Psoas muscle (tissue), 7 donors: ENCODE measurements at regions not wholly inside any gene's neighbourhood (a gene's known extent, or its start where the extent isn't known, plus 50 kb on each side); places are given as distances from the start of the nearest gene placed in this dataset.

Experiments
- ATAC-seq, 4 donors: fragments of 200-7000 bp; cut with Tn5 transposase; one replicate each; pipeline ENCODE4 v1.9.1; 2020; ENCODE audit warnings: moderate library complexity in 3 of 4, mild to moderate bottlenecking in 2 of 4
- DNase-seq, 2 donors: peaks; one replicate each; pipeline ENCODE4 v3.0.0-alpha.2; 2020
- H3K27ac ChIP-seq: fragments of 200-600 bp; one replicate; pipeline ENCODE4 v1.8.0; 2022
- H3K27me3 ChIP-seq, 3 donors: fragments of 200-600 bp in 1 of 3; one replicate each; pipeline versions ENCODE4 v1.6.1 to v1.8.0; 2013 to 2022; ENCODE audit warnings: low read length in 2 of 3, mild to moderate bottlenecking in 2 of 3, moderate library complexity in 1 of 3; ENCODE audit not compliant: insufficient read depth in 3 of 3
- H3K36me3 ChIP-seq, 2 donors: fragments of 200-600 bp in 1 of 2; one replicate each; pipeline versions ENCODE4 v1.6.1 to v1.8.0; 2013 to 2022; ENCODE audit warnings: low read depth in 1 of 2, mild to moderate bottlenecking in 1 of 2, moderate library complexity in 1 of 2; ENCODE audit not compliant: insufficient read depth in 1 of 2
- H3K4me1 ChIP-seq: fragments of 200-600 bp; one replicate; pipeline ENCODE4 v1.8.0; 2022
- H3K4me3 ChIP-seq: fragments of 200-600 bp; one replicate; pipeline ENCODE4 v1.8.0; 2022; ENCODE audit warnings: mild to moderate bottlenecking
- H3K9me3 ChIP-seq: fragments of 200-600 bp; one replicate; pipeline ENCODE4 v1.8.0; 2022
- CTCF ChIP-seq: fragments of 200-600 bp; IDR thresholded peaks from one replicate; pipeline ENCODE4 v1.8.0; 2022; ENCODE audit warnings: antibody characterized with exemption
- WGBS, 3 donors: extraction: QIAGEN DNeasy Blood & Tissue Kit; methylation state at CpG; one replicate each; pipeline versions ENCODE4 v1.1.6 to v1.1.7; 2013; 5-methylcytosine and 5-hydroxymethylcytosine counted together
- intact Hi-C, 2 donors: fragments of 100-400 bp; cut with DNase I; formaldehyde crosslinking; loops; one replicate each; pipeline versions ENCODE4 v1.11.0 to v1.14.2; 2022
- donor health status: healthy with polysubstance abuse.
- donor health status: DM: no; HTN: no; CAD: no; lungs with moderate emphysema.
- donor health status: Bipolar disorder and iron deficiency.
- donor health status: healthy.
- donor health status: DM: yes; HTN: yes; CAD: no.
- donor health status: DM: no; HTN: no; CAD: no.
- donor health status: DM: yes; HTN: yes; CAD: no.

- no peak overlapping the region for H3K27ac ChIP-seq
- no peak overlapping the region for H3K4me3 ChIP-seq
- no peaks in the 10 kb centered on the region for H3K27me3 ChIP-seq
- H3K4me1 ChIP-seq, result no peaks in the 10 kb centered on the region
- no peaks in the 10 kb centered on the region for H3K9me3 ChIP-seq
- no peaks in the 10 kb centered on the region for H3K36me3 ChIP-seq
- WGBS, 3 donors, result 78 to 87% (median 79%) methylated on average over 4 of the region's 4 CpGs
- DNase-seq (no peak), ATAC-seq (no peak)
- intact Hi-C loops, result no loop called here
- TF ChIP-seq CTCF, result no peak
Measured at GRCh38 chr3:82224661-82225060, 463.2 kb upstream of the GBE1 start.

- no peaks in the 10 kb centered on the region for H3K4me1 ChIP-seq
- H3K27me3 ChIP-seq, result no peaks in the 10 kb centered on the region
- no peaks in the 10 kb centered on the region for H3K36me3 ChIP-seq
- WGBS, 3 donors, result 97 to 98% (median 97%) methylated on average over 1 of the region's 1 CpG
- no peak for TF ChIP-seq CTCF
- H3K9me3 ChIP-seq, result no peaks in the 10 kb centered on the region
- intact Hi-C loops, result no loop called here
- DNase-seq (no peak), ATAC-seq (no peak)
- no peak overlapping the region for H3K27ac ChIP-seq
- no peak overlapping the region for H3K4me3 ChIP-seq
Measured at GRCh38 chr3:82222401-82222800, 461.0 kb upstream of the GBE1 start.

- Histone ChIP-seq H3K4me3 (no peak overlapping the region), H3K4me1 (no peaks in the 10 kb centered on the region), H3K36me3 (no peaks in the 10 kb centered on the region), H3K9me3 (no peaks in the 10 kb centered on the region), H3K27ac (no peak overlapping the region), H3K27me3 (no peaks in the 10 kb centered on the region)
- DNase-seq (no peak), ATAC-seq (no peak)
- 80 to 85% (median 81%) methylated on average over 4 of the region's 4 CpGs for WGBS, 3 donors
- TF ChIP-seq CTCF, result no peak
- intact Hi-C loops, result no loop called here
Measured at GRCh38 chr3:82217571-82217970, 456.1 kb upstream of the GBE1 start.

GRCh38 chr3:82208002-82208710, 446.7 kb upstream of the GBE1 start:
- ATAC-seq, result no peak
- no peak for TF ChIP-seq CTCF
- 37 to 53% (median 44%) methylated on average over 4 of the region's 4 CpGs for WGBS, 3 donors

GRCh38 chr3:82202269-82202668, 440.8 kb upstream of the GBE1 start:
- Histone ChIP-seq H3K4me3 (no peak overlapping the region), H3K4me1 (no peaks in the 10 kb centered on the region), H3K27ac (no peak overlapping the region), H3K9me3 (no peaks in the 10 kb centered on the region), H3K27me3 (no peaks in the 10 kb centered on the region), H3K36me3 (no peaks in the 10 kb centered on the region)
- no peak for ATAC-seq
- intact Hi-C loops, result no loop called here
- DNase-seq, result no peak
- TF ChIP-seq CTCF, result no peak
- WGBS, 3 donors, result 71 to 73% (median 72%) methylated on average over 5 of the region's 5 CpGs

More at GRCh38 chr3:82208002-82208710, 446.7 kb upstream of the GBE1 start:
- no peaks in the 10 kb centered on the region for H3K4me1 ChIP-seq
- no peak overlapping the region for H3K27ac ChIP-seq
- DNase-seq, result no peak
- intact Hi-C loops, result no loop called here
- H3K27me3 ChIP-seq, result no peaks in the 10 kb centered on the region
- no peak overlapping the region for H3K4me3 ChIP-seq
- no peaks in the 10 kb centered on the region for H3K9me3 ChIP-seq
- H3K36me3 ChIP-seq, result no peaks in the 10 kb centered on the region
